ENCODE measurements at regions not wholly inside any gene's neighbourhood (a gene's known extent, or its start where the extent isn't known, plus 50 kb on each side); places are given as distances from the start of the nearest gene placed in this dataset.

DNA sequence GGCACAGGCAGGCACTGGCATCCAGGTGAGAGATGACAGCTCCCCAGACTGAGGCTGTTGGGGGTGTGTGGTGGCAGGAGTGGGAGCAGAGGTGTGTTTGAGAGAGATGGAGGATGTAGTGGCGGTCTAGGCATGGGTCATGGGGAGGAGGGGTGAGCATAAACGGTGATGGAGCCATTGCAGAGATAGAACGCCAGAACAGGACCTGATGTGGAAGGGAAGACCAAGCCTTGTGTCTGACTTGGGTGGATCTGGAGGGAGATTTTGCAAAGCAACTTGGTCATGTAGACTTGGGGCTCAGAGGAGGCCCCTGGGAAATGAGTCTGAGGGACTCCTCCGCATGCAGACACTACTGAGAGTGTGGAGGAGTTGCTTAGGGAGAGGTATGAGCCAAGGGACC is 50.0 kb upstream of the CLDN5 start:
- DNase-seq (ENCODE audit: low read depth), result no peak

DNA sequence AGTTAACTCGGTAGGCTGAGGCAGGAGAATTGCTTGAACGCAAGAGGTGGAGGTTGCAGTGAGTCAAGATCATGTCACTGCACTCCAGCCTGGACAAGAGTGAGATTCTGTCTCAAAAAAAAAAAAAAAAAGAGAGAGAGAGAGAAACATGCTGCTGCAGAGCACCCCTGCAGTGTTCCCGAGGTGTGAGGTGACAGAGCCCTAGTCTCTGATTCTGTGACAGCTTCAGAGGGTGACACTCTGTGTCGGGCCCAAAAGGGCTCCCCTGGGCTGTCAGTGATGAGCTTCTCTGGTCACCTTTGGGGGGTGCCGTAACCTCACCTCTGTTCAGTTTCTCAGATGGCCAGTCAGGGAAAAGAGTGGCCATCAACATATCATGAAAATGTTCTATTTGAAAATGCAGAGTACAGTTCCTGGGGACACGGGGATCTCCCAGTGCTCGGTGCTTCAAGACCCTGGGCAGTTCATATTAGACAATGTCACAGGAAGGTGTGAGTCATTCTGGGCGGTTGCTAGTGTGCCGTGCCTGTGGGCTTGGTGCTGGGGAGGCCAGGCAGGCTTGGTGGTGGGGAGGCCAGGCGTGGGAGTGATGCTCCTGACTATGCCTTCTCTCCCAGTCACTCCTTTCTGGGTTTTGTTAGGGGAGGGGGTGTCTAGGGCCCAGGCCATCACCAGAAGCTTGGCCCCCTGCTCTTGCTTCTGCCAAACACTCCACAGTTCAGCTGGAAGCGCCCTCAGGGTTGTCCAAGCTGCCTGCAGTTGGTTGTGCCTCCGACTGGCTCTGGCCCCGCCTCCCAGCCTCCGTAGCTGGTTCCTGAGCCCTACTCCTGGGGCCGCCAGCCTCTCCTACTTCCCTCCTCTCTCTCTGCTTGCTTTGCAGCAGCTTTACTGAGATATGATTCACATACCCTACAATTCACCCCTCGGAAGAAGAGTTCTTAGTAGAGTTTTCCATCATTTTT is 52.5 kb upstream of the CLDN5 start:
- DNase-seq (ENCODE audit: low read depth), result no peak

DNA sequence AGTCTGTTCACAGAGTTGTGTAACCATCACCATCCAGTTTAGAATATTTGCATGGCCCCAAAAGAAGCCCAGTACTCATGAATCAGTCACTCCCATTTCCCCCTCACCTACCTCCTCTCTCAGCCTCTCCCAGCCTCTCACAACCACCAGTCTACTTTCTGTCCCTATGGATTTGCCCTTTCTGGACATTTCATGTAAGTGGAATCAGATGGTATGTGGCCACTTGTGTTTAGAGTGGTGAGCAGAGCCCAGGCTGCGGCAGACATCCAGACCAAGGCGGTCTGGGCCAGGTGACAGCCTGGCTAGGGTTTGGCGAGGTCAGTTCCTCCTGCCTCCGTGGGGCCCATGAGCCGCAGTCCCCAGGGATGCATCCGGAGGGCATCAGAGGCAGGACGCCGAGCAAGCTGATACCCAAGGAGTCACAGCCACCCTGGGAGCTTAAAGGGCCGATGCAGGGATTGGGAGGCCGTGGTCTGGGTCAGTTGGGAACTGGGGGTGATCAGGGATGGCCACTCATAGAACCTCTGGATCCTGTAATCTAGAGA is 53.3 kb upstream of the CLDN5 start:
- DNase-seq (ENCODE audit: low read depth), result no peak

DNA sequence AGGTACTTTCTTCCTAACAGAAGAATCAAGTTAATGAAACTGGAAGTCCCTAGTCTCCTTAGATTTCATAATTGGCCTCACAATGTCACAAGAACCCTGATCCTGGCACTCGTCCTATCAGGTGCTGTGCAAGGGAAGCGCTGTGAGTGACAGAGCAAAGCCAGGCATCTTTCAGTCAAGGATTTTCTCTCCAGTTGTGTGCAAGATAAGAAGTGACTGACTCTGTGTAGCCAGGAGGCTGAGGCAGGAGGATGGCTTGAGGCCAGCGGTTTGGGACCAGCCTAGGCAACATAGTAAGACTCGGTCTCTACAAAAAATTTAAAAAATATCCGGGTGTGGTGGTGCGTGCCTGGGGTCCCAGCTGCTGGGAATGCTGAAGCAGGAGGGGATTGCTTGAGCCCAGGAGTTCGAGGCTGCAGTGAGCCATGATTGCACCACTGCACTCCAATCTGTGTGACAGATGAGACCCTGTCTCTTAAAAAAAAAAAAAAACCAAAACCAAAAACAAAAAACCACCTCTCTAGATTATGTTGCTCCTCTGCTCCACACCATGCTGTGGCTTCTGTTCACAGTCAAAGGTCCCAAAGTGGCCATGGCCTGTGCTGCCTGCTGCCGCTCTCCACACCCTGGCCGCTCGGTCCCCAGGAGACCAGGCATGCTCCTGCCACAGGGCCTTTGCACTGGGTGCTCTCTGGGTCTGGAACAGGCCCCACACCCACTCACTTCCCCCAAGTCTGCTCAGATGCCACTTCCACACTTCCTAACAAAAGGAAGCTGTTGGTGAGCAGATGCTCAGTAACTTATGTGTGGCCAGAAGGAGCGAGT is 54.2 kb upstream of the CLDN5 start:
- DNase-seq (ENCODE audit: low read depth), result no peak

DNA sequence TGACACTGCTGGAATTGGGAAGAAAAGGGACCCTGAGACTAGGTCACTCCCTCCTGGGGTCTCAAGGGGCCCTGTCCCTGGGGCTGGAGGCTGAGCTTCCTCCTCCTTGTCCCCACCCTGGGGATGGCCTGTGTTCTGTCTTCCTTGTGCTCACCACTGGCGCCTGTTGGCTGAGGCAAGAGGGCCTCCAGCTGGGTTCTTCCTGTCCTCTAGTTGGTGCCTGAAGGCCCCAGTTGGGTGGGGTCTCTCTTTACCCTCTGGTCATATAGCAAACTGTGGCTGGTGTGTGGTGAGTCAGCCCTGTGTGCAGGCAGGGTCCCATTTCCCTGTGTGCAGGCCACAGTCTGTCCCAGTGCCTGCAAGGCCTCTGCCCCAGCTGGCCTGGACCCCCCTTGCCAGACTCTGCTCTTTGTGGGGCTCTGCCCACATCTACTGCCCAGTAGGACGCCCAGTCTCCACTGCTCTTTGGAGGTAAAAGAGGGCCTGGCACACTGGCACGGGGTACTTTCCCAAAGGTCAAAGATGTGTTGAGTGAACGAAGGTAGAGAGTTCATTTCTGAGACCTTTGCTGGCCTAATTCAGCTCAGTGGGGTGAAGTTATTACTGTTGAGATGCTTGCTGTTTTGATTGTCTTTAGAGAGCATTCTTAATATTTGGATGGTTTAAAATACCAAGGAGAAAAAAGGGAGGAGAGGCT is 55.1 kb upstream of the CLDN5 start:
- DNase-seq (ENCODE audit: low read depth), result no peak

DNA sequence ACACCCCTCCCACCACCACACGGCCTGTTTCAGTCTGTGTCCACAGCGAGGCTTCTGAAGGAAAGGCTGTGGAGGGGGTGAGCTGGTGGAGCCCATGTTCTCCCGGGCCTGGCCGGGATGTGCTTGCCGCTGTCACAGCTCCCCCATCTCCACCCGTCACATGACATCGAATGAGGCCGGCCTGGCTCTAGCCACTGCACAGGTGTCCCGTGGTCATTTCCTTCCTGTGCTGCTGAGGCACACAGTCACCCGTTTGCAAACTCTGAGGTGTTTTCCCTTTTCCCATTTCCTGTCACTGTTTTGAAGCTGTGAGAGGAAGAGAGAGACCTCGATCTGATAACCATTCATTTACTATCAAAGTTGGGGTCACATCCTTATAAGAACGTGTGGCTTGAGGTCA is 55.7 kb upstream of the CLDN5 start:
- DNase-seq (ENCODE audit: low read depth), result no peak

DNA sequence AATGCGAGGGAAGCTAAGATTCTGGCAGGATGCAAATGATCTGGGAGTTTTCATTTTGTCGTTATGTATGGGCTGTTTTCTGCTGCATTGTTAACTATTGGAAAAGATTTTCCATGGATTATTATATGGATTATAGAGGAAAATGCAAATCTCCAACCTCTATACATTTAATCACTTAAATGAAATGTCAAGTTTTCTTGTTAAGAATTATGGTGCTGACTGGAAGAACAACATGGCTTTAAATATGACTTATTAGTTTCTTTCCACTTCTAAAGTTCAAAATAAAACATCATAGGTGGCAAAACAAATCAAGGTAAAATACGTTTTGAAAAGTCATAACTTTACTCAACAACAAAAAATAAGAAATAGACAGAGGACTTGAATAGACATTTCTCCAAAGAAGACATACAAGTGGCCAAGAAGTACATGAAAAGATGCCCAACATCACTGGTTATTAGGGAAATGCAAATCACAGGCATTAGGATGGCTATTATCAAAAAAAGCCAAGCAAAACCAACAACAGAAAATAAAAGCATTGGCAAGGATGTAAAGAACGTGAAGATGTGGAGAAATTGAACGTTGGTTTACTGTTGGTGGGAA is 56.2 kb upstream of the CLDN5 start:
- DNase-seq (ENCODE audit: low read depth), result no peak

DNA sequence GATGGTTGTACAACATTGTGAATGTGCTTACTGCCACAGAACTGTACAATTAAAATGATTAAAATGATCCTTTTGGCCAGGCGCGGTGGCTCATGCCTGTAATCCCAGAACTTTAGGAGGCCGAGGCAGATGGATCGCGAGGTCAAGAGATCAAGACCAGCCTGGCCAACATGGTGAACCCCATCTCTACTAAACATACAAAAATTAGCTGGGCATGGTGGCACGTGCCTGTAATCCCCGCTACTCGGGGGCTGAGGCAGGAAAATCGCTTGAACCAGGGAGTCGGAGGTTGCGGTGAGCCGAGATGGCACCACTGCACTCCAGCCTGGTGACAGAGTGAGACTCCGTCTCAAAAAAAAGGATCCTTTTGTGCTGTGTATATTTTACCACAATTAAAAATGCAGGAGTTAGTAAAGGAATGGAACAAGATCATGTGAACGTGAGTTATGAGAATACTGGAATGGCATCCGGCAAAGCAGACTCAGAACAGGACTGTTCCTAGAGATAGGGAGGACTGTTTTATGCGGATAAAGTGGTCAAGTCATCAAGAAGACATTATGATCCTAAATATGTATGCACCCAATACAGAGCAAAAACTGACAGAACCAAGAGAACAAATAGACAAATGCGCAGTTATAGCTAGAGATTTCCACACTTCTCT is 58.0 kb upstream of the CLDN5 start:
- DNase-seq (ENCODE audit: low read depth), result no peak

DNA sequence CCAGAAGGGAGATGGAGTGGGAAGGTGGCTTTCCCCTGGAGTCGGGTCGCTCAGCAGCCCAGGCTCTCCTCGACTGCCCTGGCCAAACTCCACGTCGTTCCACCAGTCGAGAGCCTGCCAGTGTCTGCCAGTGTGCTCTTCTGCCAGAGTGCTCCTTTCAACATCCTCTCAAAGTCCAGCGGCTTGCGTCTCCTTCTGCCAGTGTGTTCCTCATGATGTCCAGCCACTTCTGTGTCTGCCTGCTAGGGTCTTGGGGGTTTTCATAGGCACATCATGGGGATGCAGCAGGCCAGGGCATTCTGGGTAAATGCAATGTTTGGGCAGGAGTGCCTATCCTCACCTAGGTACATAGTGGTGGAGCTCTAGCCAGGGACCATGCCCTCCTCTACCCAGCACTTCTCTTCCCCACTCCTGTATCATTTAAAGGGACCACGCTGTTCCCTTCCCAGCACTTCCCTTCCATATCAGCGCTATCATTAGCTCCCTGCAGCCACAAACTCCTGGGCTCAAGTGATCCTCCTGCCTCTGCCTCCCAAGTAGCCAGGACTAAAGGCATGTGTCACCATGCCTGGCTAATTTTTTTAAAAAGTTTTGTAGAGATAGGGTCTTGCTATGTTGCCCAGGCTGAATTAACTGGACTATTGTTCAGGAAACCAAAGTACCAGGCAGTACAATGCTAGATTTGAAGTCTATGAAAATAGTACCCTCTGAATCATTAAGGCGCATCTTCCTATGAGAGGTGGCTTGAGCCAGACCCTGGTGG is 62.9 kb upstream of the CLDN5 start:
- DNase-seq (ENCODE audit: low read depth), result no peak

DNA sequence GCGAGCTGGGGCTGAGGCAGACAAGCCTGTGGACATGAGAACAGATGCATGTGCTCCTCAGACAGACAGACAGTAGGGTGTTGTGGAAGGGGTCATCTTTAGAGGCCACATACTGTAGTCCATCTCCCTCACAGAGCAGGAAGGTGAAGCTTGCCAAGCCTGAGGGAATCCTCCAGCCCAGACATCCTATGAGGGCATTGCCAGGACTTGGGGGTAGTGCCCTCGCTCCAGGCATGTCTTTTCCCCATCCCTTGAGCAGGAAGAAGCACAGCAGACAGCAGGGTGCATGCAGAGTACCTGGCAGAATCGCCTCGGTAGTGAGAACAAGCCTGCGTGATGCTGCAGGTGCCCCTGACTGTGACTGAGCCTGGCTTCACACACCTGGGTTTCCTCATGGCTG is 66.5 kb upstream of the CLDN5 start:
- no peak for DNase-seq (ENCODE audit: low read depth)

DNA sequence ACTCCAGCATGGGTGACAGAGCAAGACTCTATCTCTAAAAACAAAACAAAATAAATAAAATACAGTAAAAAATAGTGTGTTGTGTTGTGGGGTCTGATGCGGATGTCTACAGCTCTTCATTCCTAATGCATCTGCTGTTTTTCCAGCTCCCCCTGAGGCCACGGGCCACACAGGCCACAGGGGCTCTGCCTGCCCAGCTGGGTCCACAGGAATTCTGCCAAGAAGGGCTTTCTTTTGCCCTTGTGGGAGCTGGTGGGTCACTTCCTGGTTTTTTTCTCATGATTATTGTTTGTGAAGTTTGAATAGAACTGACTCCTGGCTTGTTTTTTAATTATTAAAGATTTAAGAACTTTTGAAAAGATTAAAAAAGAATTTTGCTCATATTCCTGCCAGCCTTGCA is 67.4 kb upstream of the CLDN5 start:
- no peak for DNase-seq (ENCODE audit: low read depth)

DNA sequence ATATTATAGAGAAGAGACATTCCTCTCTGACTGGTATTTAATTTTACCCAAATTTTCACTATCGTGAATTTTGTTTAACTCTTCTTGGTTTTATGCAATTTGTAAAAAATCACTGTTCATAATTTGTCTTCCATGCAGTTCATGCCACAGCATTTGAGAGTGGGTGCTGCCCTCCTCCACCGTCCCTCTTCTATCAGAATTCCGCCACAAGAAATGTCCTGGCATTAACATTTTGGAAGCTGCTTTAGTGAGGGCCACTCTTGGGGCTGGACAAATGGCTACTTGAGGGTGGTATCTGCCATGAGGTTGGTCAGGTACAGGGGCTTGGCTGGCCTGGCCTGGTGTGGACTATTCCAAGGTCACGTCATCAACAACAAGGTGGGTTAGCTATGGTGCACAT is 68.3 kb upstream of the CLDN5 start:
- no peak for DNase-seq (ENCODE audit: low read depth)

DNA sequence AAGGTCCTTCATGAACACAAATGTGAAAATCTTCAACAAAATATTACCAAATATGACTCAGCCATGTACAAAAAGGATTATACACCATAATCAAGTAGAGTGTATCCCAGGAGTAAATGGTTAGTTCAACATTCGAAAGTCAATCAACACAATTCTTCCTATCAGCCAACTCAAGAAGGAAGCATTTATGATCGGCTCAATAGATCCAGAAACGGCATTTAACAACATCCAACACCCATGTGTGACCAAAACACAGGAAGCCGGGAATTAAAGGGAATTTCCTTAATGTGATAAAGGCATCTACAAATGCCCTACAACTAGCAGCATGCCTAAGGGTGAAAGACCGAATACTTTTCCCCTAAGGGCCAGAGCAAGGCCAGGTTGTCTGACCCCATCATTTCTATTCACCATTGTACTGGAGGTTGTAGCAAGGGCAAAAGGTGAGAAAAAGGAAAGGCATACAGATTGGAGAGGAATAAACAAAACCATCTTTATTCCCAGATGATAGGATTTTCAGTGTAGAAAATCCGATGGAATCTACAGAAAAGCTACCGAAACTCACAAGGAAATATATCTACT is 69.9 kb upstream of the CLDN5 start:
- DNase-seq (ENCODE audit: low read depth), result no peak

DNA sequence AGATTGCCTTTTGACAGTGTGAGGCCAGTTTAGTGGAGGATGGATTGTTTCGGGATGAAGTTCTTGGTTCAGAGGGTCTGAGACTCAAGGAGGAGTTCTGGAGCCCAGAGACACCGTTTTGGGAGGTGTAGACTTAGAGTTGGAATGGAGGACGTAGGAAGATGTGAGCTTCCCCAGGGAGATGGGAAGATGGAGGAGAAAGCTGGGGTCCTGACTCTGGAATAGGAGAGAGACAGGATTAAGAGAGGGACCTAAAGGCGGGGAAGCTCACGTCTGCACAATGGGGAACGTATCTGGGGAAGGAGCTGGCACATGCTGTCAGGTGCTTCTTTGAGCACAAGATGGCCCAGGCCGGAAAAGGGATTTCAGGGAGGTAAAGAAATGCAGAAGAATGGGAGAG is 71.3 kb upstream of the CLDN5 start:
- no peak for DNase-seq (ENCODE audit: low read depth)

DNA sequence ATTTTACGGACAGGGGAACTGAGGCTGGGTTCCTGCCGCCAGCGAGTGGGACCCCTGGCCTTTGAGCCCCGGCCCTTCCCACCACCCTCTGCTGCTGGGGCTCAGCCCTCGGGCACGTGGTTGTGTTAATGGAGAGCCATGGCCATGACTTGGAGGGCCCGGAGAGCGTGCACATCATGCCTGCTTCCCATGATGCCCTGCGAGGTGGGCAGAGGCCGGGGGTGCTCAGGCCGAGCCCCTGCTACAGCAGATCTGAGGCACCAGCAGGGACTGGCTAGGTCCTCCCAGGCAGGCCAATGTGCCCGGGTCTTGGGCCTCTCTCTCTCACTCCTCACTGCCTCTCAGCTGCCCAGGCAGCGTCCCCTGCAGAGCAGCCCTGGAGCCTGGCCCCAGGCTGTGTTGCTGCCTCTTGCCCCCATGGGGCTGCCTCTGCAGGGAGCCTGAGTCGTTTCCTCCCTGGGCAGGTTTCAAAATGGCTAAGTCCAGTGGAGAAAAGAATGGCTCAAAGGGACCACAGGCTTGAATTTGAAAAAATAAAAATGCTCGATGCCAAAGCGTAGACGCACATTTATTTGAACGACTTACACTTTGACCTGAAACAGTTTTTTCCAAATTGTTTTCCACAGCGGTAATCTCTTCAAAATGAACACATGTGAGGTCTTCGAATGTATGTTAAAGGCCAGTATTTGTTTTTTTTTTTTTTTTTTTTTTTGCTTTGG is 72.6 kb upstream of the CLDN5 start:
- DNase-seq (ENCODE audit: low read depth), result no peak

DNA sequence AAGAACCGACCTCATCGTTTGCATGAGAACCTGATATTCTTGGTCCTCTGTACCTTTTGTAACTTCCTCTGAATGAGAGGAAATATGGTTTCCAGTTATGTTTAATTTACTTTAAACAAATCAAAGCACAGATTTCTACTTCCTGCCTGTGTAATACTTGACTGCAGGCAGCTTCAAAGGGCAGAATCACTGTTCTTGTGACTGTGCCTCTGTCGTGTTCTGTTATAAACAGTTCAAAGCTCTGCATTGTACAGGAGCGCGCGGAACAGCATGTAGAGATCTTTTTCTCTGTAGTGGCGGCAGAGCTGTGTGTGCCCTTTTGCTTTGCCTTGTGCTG is 73.2 kb upstream of the CLDN5 start:
- DNase-seq (ENCODE audit: low read depth), result no peak

DNA sequence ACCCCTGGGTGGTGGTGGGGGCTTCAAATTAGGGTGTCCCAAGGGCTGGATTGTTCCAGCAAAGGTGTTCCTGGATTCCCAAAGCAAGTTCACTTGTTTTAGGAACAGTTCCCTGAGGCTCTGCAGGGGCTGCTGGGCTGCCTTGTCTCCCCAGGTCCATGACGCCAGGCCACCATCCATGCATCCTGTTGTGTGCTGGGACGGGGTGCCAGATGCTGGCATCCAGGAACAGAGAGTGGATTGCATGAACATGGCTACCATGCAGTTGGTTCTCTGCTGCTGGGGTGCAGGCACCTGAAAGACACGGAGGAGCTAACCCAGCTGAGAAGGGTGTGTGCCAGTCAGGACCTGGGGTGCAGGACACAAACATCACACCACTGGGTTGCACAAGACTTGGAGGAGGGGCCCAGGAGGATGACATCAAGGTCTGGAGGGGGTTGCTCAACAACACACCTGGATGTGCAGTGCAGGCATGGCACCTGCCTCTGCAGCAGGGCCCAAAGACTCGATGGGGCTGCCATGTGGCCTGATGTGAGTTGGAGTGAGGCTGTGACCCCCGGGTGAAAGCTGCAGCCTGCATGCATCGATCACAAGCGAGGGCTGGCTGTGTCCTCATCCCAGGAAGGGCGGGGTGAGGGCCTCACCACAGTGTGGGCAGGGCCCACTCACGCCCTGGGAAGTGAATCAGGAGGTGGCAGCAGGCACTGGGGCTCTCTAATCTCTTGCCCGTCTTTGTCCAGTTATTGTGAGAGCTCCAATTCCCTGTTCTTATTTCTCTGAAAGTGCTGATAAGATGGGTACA is 74.0 kb upstream of the CLDN5 start:
- DNase-seq (ENCODE audit: low read depth), result no peak

DNA sequence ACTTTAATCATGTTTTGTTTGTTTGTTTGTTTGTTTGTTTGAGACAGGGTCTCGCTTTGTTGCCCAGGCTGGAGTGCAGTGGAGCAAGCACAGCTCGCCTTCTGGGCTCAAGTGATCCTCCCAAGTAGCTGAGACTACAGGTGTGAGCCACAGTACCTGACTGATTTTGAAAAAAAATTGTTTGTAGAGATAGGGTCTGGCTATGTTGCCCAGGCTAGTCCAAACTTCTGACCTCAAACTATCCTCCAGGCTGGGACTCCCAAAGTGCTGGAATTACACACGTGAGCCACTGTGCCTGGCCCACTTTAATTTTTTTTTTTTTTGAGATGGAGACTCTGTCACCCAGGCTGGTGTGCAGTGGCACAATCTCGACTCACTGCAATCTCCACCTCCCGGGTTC is 74.8 kb upstream of the CLDN5 start:
- no peak for DNase-seq (ENCODE audit: low read depth)
